HG02938 (cell line): ENCODE measurements at regions not wholly inside any gene's neighbourhood (a gene's known extent, or its start where the extent isn't known, plus 50 kb on each side); places are given as distances from the start of the nearest gene placed in this dataset.
"Not testable (repeated sequence)": the region's sequence is repeated elsewhere in the genome, so short reads cannot be mapped to it uniquely, and the experiment has no call there.

Experiments used
- ATAC-seq: cut with Tn5 transposase; IDR thresholded peaks from one replicate; pipeline ENCODE4 v1.9.1; 2021; ENCODE audit warnings: mild to moderate bottlenecking, moderate library complexity; ENCODE audit not compliant: unreplicated experiment

DNA sequence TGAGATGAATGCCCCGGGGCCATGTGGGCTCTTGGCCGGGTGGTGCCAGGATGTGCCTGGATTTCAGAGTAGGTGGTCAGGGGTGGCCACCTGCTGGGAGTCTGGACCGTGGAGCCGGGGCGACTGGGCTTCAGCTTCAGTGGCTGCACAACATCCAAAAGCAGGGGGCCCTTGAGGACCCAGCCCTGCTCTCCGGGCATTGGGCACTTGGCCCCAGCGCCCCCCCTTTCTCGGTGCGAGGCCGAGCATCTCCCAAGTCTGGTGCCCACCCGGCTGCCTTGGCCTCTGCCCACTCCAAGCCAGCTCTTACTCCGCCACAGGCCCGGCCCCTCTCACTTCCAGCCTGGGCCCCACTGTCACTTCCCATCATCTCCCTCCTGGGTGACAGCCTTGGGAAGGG lies 4429.0 kb upstream of the TPTE start:
- not testable (repeated sequence) for ATAC-seq

DNA sequence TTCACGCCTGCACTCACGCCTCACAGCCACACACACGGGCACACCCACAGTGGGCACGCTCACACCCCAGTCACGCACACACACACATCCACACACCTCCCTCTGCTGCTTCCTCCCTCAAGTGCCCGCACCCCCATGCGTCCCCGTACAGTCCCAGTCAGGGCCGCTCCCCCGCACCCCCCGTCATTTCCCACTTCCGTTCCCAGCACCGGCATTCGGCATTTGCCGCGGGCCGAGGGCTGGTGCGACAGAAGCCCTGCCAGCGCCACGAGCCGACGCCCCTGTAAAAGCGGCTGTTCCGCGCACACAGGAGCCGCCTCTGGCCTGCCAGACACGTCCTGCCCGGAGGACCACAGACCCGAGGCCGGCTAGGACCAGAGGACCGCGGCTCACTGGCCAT lies 4428.0 kb upstream of the TPTE start:
- not testable (repeated sequence) for ATAC-seq

DNA sequence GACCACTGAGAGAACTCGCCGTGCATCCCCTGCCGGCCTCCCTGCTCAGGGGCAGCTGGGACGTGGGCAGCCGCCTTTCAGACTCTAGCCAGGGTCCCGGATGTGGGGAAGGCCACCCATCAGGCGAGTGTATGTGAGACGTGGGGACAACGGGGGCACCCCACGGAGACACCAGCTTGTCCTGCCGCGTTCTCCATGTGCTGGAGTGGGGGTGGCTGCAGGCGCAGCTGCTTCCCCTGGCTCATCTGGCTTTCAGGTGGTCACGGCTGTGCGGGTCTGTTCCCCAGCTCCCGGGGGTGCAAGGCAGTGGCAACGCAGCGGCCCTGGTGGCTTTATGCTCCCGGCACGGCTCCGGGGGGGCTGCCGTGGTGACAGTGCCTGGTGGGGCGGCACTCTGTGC lies 4427.5 kb upstream of the TPTE start:
- ATAC-seq = not testable (repeated sequence)

DNA sequence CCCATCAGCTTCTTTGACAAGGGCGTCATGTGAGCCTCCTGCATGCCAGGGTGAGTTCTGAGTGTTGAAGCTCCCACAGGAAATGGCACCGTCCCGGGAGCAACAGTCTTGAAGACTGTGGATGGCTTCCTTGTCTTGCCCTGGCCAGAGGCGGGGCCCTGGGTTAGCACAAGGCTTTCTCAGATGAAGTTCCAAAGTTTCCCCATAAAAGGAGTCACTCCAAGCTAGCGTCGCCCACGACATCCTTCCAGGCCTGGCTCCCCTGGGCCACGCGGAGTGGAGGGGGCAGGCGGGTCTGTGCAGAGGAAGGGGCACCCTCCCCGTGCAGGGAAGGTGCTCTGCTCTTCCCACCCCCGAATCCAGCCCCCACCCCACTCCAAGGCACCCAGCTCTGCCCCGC lies 4426.1 kb upstream of the TPTE start:
- not testable (repeated sequence) for ATAC-seq

DNA sequence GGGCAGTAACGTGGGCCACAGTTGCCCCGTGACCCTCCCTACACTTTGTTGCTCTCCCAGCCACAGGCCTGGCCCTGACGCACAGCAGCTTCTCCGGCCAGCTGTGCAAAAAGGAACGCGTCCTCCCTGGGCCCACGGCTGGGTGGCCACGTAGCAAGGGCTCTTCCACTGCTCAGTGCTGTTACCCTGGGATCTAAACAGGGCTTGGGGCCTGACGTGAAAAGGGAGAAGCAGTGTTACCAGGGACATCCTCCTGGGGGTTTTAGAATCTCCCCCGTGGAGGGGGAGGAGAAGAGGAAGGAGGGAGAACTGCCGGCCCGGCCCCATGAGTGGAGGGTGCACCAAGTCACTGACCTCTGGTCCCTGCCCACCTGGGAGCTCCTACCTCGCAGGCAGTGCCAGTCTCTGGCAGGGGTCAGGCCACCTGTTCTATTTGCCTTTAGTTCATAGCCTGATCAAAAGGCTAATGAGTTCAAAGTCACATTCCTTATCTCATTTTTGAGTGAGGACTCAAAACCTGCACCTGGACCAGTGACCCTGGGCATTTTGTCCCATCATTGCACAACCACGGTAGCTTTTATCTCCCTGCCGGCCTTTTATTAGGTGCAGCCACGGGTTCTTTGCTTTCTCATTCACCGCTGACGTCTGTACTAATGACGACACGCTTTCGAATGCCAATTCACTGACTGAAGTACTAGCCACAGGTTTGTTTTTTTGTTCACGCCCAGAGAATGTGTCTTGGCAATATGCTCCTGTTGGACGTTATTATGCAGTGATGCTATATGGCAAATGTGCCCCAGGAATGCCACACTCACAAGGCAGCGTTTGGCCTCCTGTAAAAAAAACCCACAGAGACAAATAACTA lies 4424.6 kb upstream of the TPTE start:
- not testable (repeated sequence) for ATAC-seq

GRCh38 chr21:6097736-6098135 lies 4423.6 kb upstream of the TPTE start:
- ATAC-seq = not testable (repeated sequence)

DNA sequence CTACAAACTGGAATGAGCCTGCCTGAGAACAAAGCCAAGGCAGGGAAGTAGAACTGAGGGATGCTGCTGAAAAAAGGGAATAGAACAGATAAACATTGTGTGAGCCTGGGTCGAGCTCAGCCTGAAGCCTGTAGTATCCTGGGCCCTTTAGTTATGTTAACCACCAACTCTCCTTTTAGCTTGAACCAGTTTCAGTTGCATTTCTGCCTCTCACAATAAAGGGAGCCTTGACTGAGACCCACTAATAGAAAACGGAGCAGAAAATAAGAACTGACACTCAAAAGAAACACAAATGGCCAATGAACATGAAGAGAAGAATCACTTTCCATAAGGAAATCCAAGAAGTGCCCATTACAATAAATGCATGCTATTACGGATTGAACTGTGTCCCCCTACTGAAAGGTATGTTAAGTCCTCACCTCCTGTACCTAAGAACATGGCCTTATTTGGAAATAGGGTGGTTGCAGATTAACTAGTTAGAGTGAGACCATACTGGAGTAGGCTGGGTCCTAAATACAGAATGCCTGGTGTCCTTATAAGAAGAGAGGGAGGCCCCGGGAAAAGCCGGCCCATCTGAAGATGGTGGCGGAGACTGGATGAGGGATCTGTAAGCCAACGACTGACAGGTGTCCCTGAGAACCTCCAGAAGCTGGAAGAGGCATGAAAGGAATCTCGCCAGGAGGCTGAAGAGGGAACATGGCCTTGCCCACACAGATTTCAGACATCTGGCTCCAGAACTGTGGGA lies 4423.0 kb upstream of the TPTE start:
- ATAC-seq = not testable (repeated sequence)

DNA sequence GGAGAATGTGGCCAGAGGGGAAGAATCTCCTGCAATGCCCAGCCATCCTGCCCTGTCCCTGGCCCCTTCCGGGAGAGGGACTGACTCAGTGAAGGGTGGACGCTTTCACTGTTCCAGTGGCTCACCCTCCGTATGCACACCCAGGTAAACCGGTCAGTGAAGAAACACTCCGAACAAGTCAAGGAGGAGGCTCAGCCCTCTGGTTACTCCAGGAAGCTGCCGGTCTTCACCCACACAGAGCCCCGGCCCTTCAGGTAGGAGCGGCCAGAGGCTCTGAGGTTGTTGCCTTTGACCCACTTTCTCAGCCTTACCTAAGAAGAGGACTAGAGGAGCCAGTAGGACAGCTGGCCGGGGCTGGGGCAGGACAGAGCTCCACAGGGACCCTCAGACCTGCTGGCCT lies 4419.8 kb upstream of the TPTE start:
- ATAC-seq = not testable (repeated sequence)

DNA sequence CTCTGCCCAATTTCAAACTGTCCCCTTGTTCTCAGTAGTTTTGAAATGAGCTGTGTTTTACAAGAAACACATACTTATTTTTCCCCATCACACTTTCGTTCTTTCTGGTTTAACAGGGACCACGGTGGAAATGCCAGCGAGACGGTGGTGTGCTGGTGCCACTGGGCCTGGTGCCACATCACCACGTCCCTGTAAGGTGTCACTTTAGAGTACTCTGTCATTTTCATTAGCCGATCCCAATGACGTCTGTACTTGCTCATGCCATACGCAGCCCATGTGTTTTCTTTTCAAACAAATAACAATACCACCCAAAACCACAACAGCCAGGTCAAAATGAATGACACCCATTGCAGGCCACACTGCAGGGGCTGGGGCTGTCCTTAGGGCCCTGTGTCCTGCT lies 4416.8 kb upstream of the TPTE start:
- not testable (repeated sequence) for ATAC-seq

- not testable (repeated sequence) for ATAC-seq
Measured at GRCh38 chr21:6106686-6107567, 4414.5 kb upstream of the TPTE start.

GRCh38 chr21:6108894-6109293 lies 4412.5 kb upstream of the TPTE start:
- ATAC-seq = not testable (repeated sequence)

- not testable (repeated sequence) for ATAC-seq
Measured at GRCh38 chr21:6109774-6110173, 4411.6 kb upstream of the TPTE start.

DNA sequence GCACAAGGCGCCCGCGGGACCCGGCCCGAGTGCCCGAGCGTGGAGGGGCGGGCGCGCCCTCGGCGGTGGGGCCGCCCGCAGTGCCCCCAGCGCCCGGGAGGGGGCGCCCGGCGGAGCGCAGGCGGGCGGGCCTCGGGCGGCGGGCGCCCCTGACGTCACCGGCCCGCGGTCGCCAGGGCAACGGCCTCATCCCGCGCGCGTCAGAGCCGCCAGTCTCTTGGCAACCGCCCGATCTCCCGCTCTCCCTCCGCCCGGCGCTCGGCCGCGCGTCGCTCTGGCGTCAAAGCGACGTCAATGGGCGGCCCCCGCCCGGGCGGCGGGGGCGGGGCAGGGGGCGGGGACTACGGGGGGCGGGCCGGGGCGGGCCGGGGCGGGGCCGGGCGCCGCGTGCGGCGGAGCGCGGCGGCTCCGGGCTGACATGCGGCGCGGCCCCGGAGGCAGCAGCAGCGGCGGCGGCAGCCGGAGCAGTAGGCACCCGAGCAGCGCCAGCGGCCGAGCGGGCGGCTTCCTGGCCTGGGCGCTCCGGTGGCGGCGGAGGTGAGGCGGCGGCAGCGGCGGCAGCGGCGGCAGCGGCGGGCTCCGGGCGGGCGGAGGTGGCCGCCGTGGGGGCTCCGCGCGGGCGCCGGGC lies 4410.6 kb upstream of the TPTE start:
- ATAC-seq = peak; percentile 82

DNA sequence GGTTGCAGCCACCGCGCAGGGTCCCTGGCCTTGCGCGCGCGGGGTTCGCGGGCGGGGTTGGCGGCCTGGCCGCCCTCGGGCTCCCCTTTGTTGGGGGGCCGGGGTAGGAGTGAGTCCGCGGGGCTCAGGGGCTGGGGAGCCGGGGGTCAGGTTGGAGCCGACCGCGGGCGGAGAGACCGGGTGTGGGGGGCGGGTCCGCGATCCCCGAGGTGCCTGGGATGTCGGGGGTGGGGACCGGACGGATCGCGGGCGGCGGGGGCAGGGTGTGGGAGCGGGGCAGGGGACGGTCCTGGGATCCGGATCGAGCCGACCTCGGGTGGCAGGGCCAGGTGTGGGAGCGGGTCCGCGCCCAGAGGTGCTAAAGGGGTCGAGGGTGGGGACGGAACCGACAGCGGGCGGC lies 4410.0 kb upstream of the TPTE start:
- ATAC-seq = not testable (repeated sequence)

- ATAC-seq = not testable (repeated sequence)
Measured at GRCh38 chr21:6118336-6118735, 4403.0 kb upstream of the TPTE start.

DNA sequence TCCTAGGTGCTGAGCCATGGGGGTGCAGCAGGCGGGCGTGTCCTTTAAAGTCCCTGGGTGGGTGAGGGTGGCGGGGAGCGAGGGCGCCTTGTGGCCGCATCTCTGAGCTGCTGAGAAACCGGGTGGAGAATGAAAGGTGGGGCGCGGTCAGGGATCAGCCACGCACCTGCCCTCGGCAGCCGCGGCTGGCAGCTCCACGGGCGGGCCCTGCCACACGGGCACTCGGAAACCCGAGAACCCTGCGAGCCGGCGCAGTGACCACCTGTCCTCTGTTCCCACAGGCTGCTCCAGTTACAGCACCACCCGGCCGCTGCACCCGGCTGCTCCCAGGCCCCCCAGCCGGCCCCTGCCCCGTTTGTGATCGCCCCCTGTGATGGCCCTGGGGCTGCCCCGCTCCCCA lies 4400.5 kb upstream of the TPTE start:
- ATAC-seq = not testable (repeated sequence)

DNA sequence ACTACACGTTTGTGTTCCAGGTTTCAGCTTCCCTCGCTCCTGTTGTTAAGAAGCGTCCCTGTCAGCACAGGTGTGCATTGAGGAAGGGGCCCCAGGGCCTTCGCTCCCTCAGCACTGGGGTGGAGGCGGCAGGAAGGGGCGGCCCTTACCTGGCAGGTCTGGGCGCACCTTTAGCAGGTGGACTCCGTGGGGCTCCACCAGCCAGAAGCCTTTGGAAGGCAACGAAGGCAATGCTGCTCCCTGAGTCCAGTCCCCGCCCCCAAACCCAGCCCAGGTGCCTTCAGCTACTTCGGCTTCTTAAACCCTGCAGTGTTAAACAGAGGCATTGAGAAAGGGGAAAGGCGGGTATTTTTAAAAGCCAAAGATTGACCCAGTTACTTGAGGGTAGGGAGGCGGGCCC lies 4398.8 kb upstream of the TPTE start:
- not testable (repeated sequence) for ATAC-seq

DNA sequence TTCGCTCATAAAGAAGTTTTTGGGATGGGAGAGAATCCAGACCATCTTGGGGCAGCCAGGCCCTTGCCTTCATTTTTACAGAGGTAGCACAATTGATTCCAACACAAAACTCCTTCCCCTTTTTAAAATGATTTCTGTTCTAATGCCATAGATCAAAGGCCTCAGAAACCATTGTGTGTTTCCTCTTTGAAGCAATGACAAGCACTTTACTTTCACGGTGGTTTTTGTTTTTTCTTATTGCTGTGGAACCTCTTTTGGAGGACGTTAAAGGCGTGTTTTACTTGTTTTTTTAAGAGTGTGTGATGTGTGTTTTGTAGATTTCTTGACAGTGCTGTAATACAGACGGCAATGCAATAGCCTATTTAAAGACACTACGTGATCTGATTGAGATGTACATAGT lies 4398.2 kb upstream of the TPTE start:
- not testable (repeated sequence) for ATAC-seq

- not testable (repeated sequence) for ATAC-seq
Measured at GRCh38 chr21:6125549-6126240, 4395.7 kb upstream of the TPTE start.
